Body of pancreas (tissue), 4 donors: ENCODE measurements at regions not wholly inside any gene's neighbourhood (a gene's known extent, or its start where the extent isn't known, plus 50 kb on each side); places are given as distances from the start of the nearest gene placed in this dataset.

Source experiments
- POLR2A ChIP-seq, 3 donors: fragments of 450-650 bp; IDR thresholded peaks; one replicate each; pipeline ENCODE4 v1.6.1; 2016; ENCODE audit warnings: antibody characterized with exemption in 3 of 3, mild to moderate bottlenecking in 2 of 3
- TF ChIP-seq, protein P1 (sequence below), 7 experiments: fragments of 450-650 bp in 4 of 7; fragments of 200-600 bp in 3 of 7; sonication (generic) in 3 of 7; IDR thresholded peaks; one replicate each; pipeline ENCODE4 v1.5.1; 2016 to 2019; ENCODE audit warnings: antibody characterized with exemption in 7 of 7

DNA sequence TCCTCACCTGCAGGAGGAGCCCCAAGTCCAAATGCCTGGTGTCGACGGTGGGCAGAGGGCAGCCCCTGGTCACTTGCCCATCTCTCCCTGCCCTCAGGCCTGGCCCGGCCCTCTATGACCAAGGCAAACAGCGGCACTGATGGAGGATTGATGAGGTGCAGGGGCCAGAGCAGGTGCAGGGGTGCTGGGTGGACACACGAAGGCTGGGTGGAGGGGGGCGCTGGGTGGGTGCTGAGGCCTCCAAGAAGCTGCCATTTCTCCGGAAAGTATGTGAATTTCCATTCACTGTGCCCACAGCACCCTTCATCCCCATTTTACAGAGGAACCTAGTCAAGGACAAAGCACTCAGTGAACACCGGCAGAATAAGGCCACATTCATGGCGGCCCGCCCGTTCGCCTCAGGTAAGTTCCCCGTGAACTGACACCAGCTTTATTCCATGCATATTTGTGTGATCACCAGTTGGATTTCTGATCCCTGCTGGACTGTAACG, 143.8 kb upstream of the PPP1R26 start:
- TF ChIP-seq, protein P1, sequence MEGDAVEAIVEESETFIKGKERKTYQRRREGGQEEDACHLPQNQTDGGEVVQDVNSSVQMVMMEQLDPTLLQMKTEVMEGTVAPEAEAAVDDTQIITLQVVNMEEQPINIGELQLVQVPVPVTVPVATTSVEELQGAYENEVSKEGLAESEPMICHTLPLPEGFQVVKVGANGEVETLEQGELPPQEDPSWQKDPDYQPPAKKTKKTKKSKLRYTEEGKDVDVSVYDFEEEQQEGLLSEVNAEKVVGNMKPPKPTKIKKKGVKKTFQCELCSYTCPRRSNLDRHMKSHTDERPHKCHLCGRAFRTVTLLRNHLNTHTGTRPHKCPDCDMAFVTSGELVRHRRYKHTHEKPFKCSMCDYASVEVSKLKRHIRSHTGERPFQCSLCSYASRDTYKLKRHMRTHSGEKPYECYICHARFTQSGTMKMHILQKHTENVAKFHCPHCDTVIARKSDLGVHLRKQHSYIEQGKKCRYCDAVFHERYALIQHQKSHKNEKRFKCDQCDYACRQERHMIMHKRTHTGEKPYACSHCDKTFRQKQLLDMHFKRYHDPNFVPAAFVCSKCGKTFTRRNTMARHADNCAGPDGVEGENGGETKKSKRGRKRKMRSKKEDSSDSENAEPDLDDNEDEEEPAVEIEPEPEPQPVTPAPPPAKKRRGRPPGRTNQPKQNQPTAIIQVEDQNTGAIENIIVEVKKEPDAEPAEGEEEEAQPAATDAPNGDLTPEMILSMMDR (IDR thresholded peaks at IDR 0.05) = no peak
- TF ChIP-seq POLR2A (IDR thresholded peaks at IDR 0.05) = no peak
